ENCODE measurements at regions not wholly inside any gene's neighbourhood (a gene's known extent, or its start where the extent isn't known, plus 50 kb on each side); places are given as distances from the start of the nearest gene placed in this dataset.

DNA sequence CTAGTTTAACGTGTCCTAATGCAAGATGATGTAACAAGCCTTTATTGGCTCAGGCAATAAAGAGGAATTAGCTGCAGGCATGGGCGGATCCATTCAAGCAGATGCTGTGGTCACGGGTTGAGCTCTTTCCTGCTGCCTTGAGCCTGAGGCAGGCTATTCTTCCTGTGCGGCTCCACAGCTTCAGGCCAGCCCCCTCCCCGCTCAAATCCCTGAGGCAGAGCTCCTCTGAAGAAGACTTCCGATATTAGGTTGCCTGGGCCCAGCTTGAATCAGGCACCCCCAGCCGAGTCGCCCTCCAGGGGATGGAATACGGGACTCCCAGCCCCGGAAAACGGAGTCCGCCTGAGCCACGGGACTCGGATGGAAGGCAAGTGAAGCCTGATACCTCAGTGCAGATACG lies 95.0 kb upstream of the RUFY1 start:
- Mint-ChIP-seq H3K9me3 (peaks cover 18% of the 10 kb centered on the region), H3K4me3 (no peak overlapping the region), H3K4me1 (no peaks in the 10 kb centered on the region), H3K27ac (no peak overlapping the region), H3K27me3 (ENCODE audit: low read depth) (peaks cover 10% of the 10 kb centered on the region), H3K36me3 (no peaks in the 10 kb centered on the region)
- DNase-seq (ENCODE audit: low spot score in 2 of 2, unreplicated experiment in 2 of 2) = no peak
- TF ChIP-seq, protein P1, sequence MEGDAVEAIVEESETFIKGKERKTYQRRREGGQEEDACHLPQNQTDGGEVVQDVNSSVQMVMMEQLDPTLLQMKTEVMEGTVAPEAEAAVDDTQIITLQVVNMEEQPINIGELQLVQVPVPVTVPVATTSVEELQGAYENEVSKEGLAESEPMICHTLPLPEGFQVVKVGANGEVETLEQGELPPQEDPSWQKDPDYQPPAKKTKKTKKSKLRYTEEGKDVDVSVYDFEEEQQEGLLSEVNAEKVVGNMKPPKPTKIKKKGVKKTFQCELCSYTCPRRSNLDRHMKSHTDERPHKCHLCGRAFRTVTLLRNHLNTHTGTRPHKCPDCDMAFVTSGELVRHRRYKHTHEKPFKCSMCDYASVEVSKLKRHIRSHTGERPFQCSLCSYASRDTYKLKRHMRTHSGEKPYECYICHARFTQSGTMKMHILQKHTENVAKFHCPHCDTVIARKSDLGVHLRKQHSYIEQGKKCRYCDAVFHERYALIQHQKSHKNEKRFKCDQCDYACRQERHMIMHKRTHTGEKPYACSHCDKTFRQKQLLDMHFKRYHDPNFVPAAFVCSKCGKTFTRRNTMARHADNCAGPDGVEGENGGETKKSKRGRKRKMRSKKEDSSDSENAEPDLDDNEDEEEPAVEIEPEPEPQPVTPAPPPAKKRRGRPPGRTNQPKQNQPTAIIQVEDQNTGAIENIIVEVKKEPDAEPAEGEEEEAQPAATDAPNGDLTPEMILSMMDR (IDR thresholded peaks at IDR 0.05; ENCODE audit: unreplicated experiment) = no peak

DNA sequence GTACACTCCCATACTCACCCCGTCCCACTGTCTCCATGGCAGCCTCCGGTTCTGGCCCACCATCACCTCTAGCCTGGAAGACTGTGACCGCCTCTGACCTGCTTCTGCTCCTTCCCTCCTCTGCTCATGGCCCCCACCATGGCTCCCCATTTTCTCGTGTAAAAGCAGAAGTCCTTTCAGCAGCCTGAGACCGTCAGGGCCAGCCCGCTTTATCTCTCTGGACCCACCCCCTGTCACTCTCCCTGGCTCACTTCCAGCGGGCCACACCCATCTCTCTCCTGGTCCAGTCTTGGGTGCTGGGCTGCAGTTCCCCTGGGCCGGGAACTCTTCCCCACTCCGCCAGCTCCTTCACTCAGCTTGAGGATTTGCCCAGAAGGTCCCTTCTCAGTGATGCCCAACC lies 96.0 kb upstream of the RUFY1 start:
- TF ChIP-seq, protein P1 (IDR thresholded peaks at IDR 0.05; ENCODE audit: unreplicated experiment) = no peak
- Mint-ChIP-seq H3K27ac (no peak overlapping the region), H3K27me3 (ENCODE audit: low read depth) (peaks cover 6% of the 10 kb centered on the region), H3K36me3 (no peaks in the 10 kb centered on the region), H3K9me3 (peaks cover 18% of the 10 kb centered on the region), H3K4me1 (no peaks in the 10 kb centered on the region), H3K4me3 (no peak overlapping the region)
- DNase-seq (ENCODE audit: low spot score in 2 of 2, unreplicated experiment in 2 of 2) = no peak

DNA sequence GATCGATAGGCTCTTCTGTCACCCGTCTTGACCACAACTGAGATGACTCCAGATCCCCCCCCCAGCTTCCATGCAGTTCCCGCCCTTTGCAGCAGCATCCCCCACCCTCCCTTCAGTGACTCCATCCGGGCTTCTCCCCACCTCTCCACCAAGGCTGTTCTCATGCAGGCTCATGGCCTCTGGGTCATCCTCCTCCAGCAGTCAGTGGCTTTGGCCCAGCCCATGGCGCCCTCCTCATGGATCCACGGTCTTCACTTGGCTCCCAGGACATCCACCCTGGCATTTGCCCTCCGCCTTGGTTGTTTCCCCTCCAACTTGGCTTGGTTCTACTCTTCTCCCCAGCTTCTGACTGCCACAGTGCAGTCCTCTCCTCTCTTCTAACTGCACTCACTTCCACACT lies 96.7 kb upstream of the RUFY1 start:
- TF ChIP-seq, protein P1 (IDR thresholded peaks at IDR 0.05; ENCODE audit: unreplicated experiment) = no peak
- no peak for DNase-seq (ENCODE audit: low spot score in 2 of 2, unreplicated experiment in 2 of 2)
- peaks cover 3% of the 10 kb centered on the region for H3K27me3 Mint-ChIP-seq (ENCODE audit: low read depth)
- no peak overlapping the region for H3K4me3 Mint-ChIP-seq
- no peak overlapping the region for H3K27ac Mint-ChIP-seq
- no peaks in the 10 kb centered on the region for H3K36me3 Mint-ChIP-seq
- H3K4me1 Mint-ChIP-seq = no peaks in the 10 kb centered on the region
- peaks cover 18% of the 10 kb centered on the region for H3K9me3 Mint-ChIP-seq

DNA sequence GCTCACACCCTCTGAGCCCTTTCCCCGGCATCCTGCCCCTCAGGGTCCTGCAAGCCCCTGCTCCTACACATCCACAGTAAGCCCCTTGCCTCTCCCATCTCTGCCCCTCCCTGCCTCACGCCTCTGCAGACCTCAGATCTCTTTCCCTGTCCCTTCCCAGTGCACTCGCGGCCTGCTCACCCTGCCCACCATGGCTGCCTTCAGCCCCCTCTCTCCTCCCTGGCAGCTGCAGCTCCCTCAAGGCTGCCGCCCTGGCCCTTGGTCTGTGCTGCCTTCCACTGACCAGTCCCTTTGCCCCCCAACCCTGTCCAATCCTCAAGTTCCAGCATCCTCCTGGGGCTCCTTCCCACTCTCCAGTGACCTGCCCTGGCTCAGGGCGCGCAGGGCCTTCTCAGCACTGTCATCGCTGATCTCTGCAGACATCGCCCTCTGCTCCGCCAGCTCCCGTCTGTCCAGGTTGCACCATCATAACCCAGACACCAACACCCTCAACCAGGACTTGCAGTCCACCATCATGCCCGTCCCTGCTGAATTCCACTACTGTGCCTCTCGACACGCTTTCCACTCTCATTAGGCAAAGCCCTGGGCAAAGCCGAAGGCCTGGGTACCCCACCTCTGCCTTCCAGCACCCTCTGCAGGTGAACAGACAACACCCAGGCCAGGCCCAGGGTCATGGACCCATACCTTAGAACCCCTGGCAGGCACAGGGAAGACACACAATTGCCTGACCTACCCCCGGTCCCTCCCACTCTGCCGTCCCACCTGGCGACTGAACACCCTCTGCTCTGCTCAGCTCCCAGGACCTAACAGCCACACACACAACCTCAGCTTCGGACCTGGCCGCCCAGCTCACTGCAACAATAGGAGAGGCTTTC lies 97.8 kb upstream of the RUFY1 start:
- TF ChIP-seq, protein P1 (IDR thresholded peaks at IDR 0.05; ENCODE audit: unreplicated experiment) = no peak
- Mint-ChIP-seq H3K27me3 (ENCODE audit: low read depth) (peaks cover 2% of the 10 kb centered on the region), H3K4me1 (no peaks in the 10 kb centered on the region), H3K9me3 (peaks cover 17% of the 10 kb centered on the region), H3K27ac (no peak overlapping the region), H3K4me3 (no peak overlapping the region), H3K36me3 (no peaks in the 10 kb centered on the region)
- no peak for DNase-seq (ENCODE audit: low spot score in 2 of 2, unreplicated experiment in 2 of 2)

DNA sequence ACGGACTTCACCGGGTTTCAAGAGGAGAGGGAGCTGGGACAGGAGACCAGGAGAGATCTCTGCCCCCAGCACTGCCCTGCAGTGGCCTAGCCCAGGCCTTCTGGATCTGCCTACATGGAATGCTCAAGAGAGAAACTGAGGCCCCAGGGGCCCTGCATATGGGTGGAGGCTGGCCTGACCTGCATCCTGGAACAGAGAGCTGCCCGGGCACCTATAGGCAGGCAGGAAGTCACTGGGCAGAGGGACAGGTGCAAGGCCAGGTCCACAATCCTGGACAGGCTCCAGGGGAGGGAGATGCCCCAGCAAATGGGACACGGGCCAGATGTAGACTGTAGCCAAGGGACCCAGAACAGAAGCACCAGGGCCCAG lies 98.5 kb upstream of the RUFY1 start:
- no peaks in the 10 kb centered on the region for H3K27me3 Mint-ChIP-seq (ENCODE audit: low read depth)
- DNase-seq (ENCODE audit: low spot score in 2 of 2, unreplicated experiment in 2 of 2) = no peak
- no peak overlapping the region for H3K27ac Mint-ChIP-seq
- no peaks in the 10 kb centered on the region for H3K36me3 Mint-ChIP-seq
- TF ChIP-seq, protein P1 (IDR thresholded peaks at IDR 0.05; ENCODE audit: unreplicated experiment) = no peak
- peaks cover 11% of the 10 kb centered on the region for H3K9me3 Mint-ChIP-seq
- no peak overlapping the region for H3K4me3 Mint-ChIP-seq
- no peaks in the 10 kb centered on the region for H3K4me1 Mint-ChIP-seq
